ENCODE measurements at regions not wholly inside any gene's neighbourhood (a gene's known extent, or its start where the extent isn't known, plus 50 kb on each side); places are given as distances from the start of the nearest gene placed in this dataset.

GRCh38 chr13:76406243-76406642, 480.0 kb downstream of the KCTD12 start:
- no peak overlapping the region for H3K4me3 ChIP-seq
- no peaks in the 10 kb centered on the region for H3K27me3 ChIP-seq
- no peaks in the 10 kb centered on the region for H3K9me3 ChIP-seq
- H3K4me1 ChIP-seq = no peaks in the 10 kb centered on the region
- H3K36me3 ChIP-seq = no peaks in the 10 kb centered on the region
- DNase-seq (ENCODE audit: low spot score) = no peak
- no peak for TF ChIP-seq CTCF (IDR thresholded peaks at IDR 0.05)
- no peak overlapping the region for H3K27ac ChIP-seq

- Histone ChIP-seq H3K36me3 (no peaks in the 10 kb centered on the region), H3K27me3 (no peaks in the 10 kb centered on the region), H3K4me1 (no peaks in the 10 kb centered on the region), H3K9me3 (no peaks in the 10 kb centered on the region), H3K27ac (no peak overlapping the region), H3K4me3 (no peak overlapping the region)
- no peak for DNase-seq (ENCODE audit: low spot score)
- no peak for TF ChIP-seq CTCF (IDR thresholded peaks at IDR 0.05)
Observed at GRCh38 chr13:76398425-76398824, 487.8 kb downstream of the KCTD12 start.

- DNase-seq (ENCODE audit: low spot score) = no peak
- Histone ChIP-seq H3K27ac (no peak overlapping the region), H3K27me3 (no peaks in the 10 kb centered on the region), H3K4me3 (no peak overlapping the region), H3K4me1 (no peaks in the 10 kb centered on the region), H3K36me3 (no peaks in the 10 kb centered on the region), H3K9me3 (no peaks in the 10 kb centered on the region)
- TF ChIP-seq CTCF (IDR thresholded peaks at IDR 0.05) = no peak
Observed at GRCh38 chr13:76397413-76397812, 488.8 kb downstream of the KCTD12 start.

- DNase-seq (ENCODE audit: low spot score) = no peak
- Histone ChIP-seq H3K4me3 (no peak overlapping the region), H3K27ac (no peak overlapping the region), H3K9me3 (no peaks in the 10 kb centered on the region), H3K36me3 (no peaks in the 10 kb centered on the region), H3K4me1 (no peaks in the 10 kb centered on the region), H3K27me3 (no peaks in the 10 kb centered on the region)
- TF ChIP-seq CTCF (IDR thresholded peaks at IDR 0.05) = no peak
Observed at GRCh38 chr13:76389321-76389720, 496.9 kb downstream of the KCTD12 start.

- Histone ChIP-seq H3K27me3 (no peaks in the 10 kb centered on the region), H3K4me1 (no peaks in the 10 kb centered on the region)
- TF ChIP-seq CTCF (IDR thresholded peaks at IDR 0.05) = no peak
Observed at GRCh38 chr13:76387566-76387965, 498.6 kb downstream of the KCTD12 start.

GRCh38 chr13:76386321-76386720, 499.9 kb downstream of the KCTD12 start:
- Histone ChIP-seq H3K27ac (no peak overlapping the region), H3K9me3 (no peaks in the 10 kb centered on the region), H3K36me3 (no peaks in the 10 kb centered on the region), H3K27me3 (no peaks in the 10 kb centered on the region), H3K4me3 (no peak overlapping the region), H3K4me1 (no peaks in the 10 kb centered on the region)
- no peak for DNase-seq (ENCODE audit: low spot score)
- no peak for TF ChIP-seq CTCF (IDR thresholded peaks at IDR 0.05)

More at GRCh38 chr13:76387566-76387965, 498.6 kb downstream of the KCTD12 start:
- DNase-seq (ENCODE audit: low spot score) = no peak
- Histone ChIP-seq H3K9me3 (no peaks in the 10 kb centered on the region), H3K27ac (no peak overlapping the region), H3K4me3 (no peak overlapping the region), H3K36me3 (no peaks in the 10 kb centered on the region)

Measured in right atrium auricular region (tissue), 2 donors.